Mesodermal cell (in vitro differentiated cells): ENCODE measurements at regions not wholly inside any gene's neighbourhood (a gene's known extent, or its start where the extent isn't known, plus 50 kb on each side); places are given as distances from the start of the nearest gene placed in this dataset.

Experiments
- H3K27ac ChIP-seq: 2 replicates; pipeline ENCODE4 v1.7.0; 2013; ENCODE audit warnings: mild to moderate bottlenecking, low read depth, low read length, moderate library complexity; ENCODE audit not compliant: severe bottlenecking
- H3K36me3 ChIP-seq: 2 replicates; pipeline ENCODE4 v1.7.1; 2013; ENCODE audit warnings: mild to moderate bottlenecking, low read length, moderate library complexity; ENCODE audit not compliant: control insufficient read depth, insufficient read depth
- H3K4me1 ChIP-seq: one replicate; pipeline ENCODE4 v1.7.1; 2013; ENCODE audit warnings: mild to moderate bottlenecking, low read length; ENCODE audit not compliant: insufficient read depth, control insufficient read depth, poor library complexity, severe bottlenecking
- H3K4me3 ChIP-seq: 2 replicates; pipeline ENCODE4 v1.7.0; 2013; ENCODE audit warnings: low read length, control low read depth, mild to moderate bottlenecking; ENCODE audit not compliant: insufficient read depth, poor library complexity, severe bottlenecking; ENCODE audit errors: extremely low read depth
- H3K9me3 ChIP-seq: 2 replicates; pipeline ENCODE4 v1.7.1; 2013; ENCODE audit warnings: mild to moderate bottlenecking, low read length, moderate library complexity; ENCODE audit not compliant: control insufficient read depth
- WGBS, 2 experiments: methylation state at CpG; one replicate each; pipeline ENCODE4 v1.1.5; 2013; ENCODE audit warnings: missing lambda C conversion rate in 2 of 2; ENCODE audit not compliant: insufficient coverage in 2 of 2; 5-methylcytosine and 5-hydroxymethylcytosine counted together

DNA sequence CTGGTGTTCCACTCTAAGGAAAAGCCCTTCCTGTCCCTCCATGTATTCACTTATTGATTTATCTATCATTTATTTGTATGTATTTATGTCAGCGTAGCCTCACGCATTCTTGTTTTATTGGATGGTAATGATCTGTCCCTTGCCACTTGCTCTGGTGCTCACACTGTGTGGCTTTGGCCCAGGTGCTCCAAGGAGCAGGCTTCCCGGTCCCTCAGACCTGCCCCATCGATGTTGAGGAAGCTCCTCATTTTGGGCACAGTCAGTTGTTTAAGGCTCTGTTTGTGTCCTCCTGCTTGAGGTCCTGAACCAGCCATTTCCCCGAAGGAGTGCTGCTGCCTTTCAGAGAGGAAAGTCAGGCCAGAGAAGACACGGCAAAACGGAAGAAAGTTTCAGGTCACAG, 1485.4 kb downstream of the TBC1D22A start:
- no peak overlapping the region for H3K4me3 ChIP-seq
- H3K27ac ChIP-seq, result no peak overlapping the region
- no peaks in the 10 kb centered on the region for H3K36me3 ChIP-seq
- H3K4me1 ChIP-seq, result no peaks in the 10 kb centered on the region
- H3K9me3 ChIP-seq, result no peaks in the 10 kb centered on the region
- 90 to 96% methylated on average over 6 of the region's 7 CpGs for WGBS, 2 experiments

DNA sequence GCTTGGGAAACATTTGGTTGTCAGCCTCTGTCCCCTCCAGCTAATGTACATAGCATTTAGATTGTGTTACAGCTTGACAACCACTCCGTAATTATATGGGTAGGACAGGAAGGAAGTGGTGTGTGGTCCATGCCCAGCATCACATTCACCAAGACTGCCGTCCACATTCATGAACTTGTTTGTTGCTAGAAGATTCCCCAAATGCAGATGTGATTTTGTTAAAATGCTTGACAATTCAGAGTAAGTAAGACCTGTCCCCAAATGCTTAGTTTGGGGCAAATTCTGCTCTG, 1482.7 kb downstream of the TBC1D22A start:
- no peaks in the 10 kb centered on the region for H3K9me3 ChIP-seq
- WGBS, 2 experiments, result 67 to 80% methylated on average over 1 of the region's 2 CpGs
- peaks cover 6% of the 10 kb centered on the region for H3K4me1 ChIP-seq
- no peak overlapping the region for H3K27ac ChIP-seq
- H3K36me3 ChIP-seq, result no peaks in the 10 kb centered on the region
- H3K4me3 ChIP-seq, result no peak overlapping the region

DNA sequence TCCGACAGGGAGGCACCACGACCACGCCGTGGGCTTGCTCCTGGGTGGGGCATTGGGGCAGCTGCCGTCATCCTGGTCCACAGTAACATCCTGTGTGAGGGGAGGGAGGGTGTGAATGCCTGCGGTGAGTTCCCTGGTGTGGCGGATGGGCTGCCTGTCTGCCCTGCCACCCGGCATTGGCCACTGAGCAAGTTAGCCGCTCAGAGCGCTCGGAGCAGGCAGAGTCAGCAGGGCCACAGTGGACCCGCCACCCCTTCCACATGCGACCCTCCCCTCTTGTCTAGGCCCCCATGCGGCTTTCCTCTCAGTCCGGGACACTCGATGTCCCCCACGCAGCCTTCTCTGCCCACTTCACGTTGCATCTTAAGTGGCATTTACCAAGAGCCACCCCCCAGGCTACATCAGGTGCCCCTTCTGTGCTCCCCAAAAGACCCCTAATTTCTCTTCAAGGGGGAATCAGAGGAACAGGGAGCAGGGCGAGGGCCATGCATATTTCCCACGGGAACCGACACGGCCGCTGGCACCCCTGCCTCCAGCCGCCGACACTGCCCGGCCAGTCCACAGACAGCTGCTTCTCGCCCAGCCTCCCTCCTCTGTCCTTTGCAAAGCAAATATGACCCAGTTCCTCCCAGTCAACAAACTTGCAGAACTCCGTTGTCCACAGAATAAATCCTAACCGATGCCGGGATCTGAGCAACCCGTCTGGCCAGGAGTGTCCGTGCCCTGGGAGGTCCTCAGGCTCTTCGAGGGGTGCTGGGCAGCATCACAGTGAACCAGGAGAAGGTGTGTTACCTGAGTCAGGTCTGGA, 1482.1 kb downstream of the TBC1D22A start:
- H3K4me1 ChIP-seq, result peaks cover 11% of the 10 kb centered on the region
- no peak overlapping the region for H3K4me3 ChIP-seq
- WGBS, 2 experiments, result 94 to 96% methylated on average over 25 to 29 of the region's 33 CpGs
- H3K27ac ChIP-seq, result no peak overlapping the region
- no peaks in the 10 kb centered on the region for H3K36me3 ChIP-seq
- no peaks in the 10 kb centered on the region for H3K9me3 ChIP-seq

DNA sequence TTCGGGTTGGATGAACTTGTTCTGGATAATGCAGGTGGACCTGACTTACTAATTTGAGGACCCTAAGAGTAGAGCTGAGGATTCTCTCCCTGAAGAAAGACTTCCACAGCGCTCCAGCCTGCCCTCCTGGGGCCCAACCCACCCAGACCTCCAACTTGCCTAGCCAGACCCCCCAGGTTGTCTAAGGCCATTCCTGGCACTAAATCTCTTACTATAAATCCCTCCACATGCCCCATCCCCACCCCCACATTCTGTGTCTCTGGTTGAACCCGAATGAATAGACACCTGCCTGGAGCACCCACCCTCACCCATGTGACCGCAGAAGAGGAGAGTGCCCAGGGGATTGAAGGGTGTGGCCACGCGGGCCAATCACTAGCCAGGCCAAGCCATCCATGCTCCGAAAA, 1480.0 kb downstream of the TBC1D22A start:
- Histone ChIP-seq H3K36me3 (no peaks in the 10 kb centered on the region), H3K4me3 (no peak overlapping the region), H3K27ac (no peak overlapping the region), H3K9me3 (no peaks in the 10 kb centered on the region), H3K4me1 (peaks cover 20% of the 10 kb centered on the region)
- 81 to 98% methylated on average over 6 of the region's 7 CpGs for WGBS, 2 experiments

DNA sequence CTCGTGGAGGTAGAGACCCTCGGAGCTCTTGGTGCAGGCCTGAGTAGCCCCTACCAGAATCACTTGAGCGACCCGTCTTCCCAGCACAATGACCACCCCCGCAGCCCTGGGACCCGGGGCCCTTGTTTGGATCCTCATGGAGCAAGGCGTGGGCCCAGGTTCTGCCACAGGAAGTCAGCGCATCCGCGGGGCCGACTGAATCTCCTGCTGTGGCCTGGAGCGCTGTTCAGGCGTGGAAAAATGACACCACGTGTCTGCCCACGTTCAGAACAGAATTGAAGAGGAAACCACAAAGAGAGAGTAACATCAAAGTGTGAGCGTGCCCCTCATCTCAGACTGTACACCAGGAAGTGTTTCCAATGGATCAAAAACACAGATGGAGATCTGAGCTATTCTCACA, 1479.2 kb downstream of the TBC1D22A start:
- WGBS, 2 experiments, result 82 to 89% methylated on average over 15 to 16 of the region's 16 CpGs

DNA sequence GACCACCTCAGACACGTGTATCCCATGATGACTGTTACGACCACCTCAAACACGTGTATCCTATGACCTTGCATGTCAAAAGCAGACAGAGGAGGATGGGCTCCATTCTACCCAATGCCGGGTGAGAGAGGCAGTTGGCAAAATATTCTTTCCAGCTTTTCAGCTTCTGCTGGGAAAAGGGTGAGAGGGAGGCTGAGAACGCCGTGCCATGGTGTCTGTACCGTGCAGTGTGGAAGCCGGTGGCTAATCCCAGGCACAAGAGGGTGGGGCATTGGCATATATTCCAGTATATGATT, 1478.4 kb downstream of the TBC1D22A start:
- H3K36me3 ChIP-seq, result no peaks in the 10 kb centered on the region
- H3K9me3 ChIP-seq, result no peaks in the 10 kb centered on the region
- H3K4me1 ChIP-seq, result peaks cover 20% of the 10 kb centered on the region
- no peak overlapping the region for H3K4me3 ChIP-seq
- 96% methylated on average over 8 of the region's 8 CpGs for WGBS, 2 experiments
- no peak overlapping the region for H3K27ac ChIP-seq

More for the DNA sequence above, 1479.2 kb downstream of the TBC1D22A start:
- no peak overlapping the region for H3K4me3 ChIP-seq
- no peak overlapping the region for H3K27ac ChIP-seq
- no peaks in the 10 kb centered on the region for H3K9me3 ChIP-seq
- H3K4me1 ChIP-seq, result peaks cover 20% of the 10 kb centered on the region
- no peaks in the 10 kb centered on the region for H3K36me3 ChIP-seq

DNA sequence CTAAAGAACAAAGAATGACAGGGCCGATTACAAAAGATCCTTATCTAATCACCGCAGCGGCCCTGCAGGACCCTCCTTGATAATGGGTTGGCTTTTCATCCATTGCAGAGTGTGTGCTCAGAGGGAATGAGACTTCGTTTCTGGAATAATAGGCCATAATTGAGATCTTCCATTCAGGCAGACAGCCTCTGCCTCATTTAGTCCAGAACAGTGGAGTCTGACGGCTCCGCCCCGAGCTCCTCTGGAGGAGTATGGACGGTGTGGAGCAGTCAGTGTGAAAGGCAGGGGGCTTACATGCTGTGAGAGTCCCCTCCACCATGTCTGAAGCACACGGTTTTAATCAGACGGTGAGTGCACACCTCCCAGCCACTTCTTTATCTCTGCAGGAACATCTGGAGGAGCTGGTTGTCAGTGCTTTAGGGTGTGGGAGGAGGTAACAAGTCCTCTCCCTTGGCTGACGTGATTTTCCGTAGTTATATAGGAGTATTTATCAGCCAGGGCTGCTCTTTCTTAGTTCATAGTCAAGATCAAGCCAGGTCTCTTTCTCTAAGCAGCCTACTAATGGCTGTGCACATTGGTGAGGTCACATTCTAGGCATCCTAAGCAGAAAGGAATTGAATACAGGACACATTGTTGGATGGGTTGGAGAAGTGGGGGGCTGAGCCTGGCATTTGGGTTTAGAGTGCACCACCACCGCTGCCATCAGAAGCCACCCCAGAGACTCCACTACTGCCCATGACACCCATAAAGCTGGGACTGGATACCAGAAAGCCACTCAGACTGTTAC, 1477.9 kb downstream of the TBC1D22A start:
- Histone ChIP-seq H3K27ac (peak overlapping the region; percentile 76), H3K36me3 (no peaks in the 10 kb centered on the region), H3K4me3 (no peak overlapping the region), H3K9me3 (no peaks in the 10 kb centered on the region), H3K4me1 (peaks cover 20% of the 10 kb centered on the region)
- 6 to 15% methylated on average over 3 of the region's 13 CpGs for WGBS, 2 experiments

DNA sequence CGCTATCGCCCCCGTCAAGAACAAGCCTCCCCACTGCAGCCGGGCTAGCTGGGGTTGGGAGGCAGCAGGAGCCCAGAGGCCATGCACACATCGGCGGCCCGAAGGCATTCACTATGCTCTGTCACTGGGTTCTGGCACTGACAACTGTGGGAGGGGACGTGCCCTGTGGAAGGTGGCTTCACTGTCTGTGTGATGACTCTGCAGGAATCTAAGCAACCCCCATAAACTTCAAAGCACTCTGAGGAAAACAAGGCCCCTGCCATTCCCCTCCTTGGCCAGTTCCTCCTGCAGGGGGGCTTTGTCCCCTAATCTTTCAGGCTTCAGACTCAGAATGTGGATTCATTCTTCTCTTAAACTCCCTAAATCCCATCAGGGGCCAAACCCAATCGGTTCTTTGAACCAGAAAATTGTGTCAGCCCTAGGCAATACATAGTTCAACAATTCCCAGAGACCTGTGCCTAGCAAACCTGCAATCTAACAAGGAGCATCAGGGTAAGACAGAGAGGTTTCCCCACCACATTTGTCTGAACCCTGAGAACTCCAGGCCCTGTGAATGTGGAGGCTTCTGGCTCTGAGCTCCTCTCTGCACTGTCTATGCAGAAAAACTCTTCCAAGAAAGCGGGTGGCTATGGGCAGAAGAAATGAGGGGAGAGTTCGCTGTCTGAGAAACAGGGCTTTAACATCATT, 1477.2 kb downstream of the TBC1D22A start:
- 7 to 32% methylated on average over 8 of the region's 11 CpGs for WGBS, 2 experiments
- H3K4me1 ChIP-seq, result peaks cover 20% of the 10 kb centered on the region
- no peak overlapping the region for H3K4me3 ChIP-seq
- H3K9me3 ChIP-seq, result no peaks in the 10 kb centered on the region
- H3K27ac ChIP-seq, result peak overlapping the region; percentile 76
- no peaks in the 10 kb centered on the region for H3K36me3 ChIP-seq

DNA sequence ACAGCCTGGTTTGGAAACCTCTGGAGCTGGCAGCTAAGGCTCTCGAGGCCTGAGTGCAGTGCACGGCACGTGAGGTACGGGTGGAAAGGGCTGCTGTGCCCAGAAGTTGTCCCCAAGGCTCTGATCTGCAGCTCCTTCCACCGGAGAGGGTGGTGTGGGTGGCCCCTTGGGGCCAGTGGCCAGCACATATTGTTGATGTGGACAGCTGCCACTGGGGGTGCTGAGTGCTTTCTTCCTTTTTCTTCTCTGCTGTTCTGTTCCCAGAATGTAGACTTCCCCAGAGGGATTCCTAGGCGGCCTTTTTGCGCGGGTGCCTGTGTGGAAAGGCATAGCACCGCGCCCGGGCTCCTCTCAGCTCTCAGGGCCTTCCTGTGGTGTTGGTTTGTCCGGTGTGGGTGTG, 1476.5 kb downstream of the TBC1D22A start:
- H3K9me3 ChIP-seq, result no peaks in the 10 kb centered on the region
- WGBS, 2 experiments, result 69 to 82% methylated on average over 8 to 11 of the region's 12 CpGs
- no peak overlapping the region for H3K4me3 ChIP-seq
- no peaks in the 10 kb centered on the region for H3K36me3 ChIP-seq
- H3K27ac ChIP-seq, result peak overlapping the region; percentile 76
- peaks cover 20% of the 10 kb centered on the region for H3K4me1 ChIP-seq

DNA sequence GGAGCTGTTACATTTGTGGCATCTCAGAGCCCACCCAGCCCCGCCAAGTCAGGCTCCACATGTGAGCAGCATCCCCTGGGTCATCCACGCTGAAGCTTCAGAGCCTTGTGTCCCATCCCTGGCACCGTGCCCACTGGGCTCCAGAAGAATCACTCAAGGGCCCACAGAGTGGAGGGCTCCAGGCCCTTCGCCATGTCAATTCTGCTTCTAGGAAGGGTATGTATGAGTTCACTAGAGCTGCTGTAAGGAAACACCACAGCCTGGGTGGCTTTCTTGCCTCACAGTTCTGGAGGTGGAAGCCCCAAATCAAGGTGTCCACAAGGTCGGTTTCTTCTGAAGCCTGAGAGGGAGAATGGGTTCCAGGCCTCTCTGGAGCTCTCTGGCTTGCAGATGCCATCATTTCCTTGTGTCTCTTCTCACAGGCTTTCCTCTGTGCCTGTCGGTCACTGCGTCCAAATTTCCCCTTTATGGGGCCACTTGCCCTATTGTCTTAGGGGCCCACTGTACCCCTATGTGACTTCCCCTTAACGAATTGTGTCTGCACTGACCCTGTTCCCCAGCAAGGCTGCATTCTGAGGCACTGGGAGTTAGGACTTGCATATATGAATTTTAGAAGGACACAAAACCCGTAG, 1476.0 kb downstream of the TBC1D22A start:
- no peak overlapping the region for H3K27ac ChIP-seq
- H3K4me3 ChIP-seq, result no peak overlapping the region
- peaks cover 20% of the 10 kb centered on the region for H3K4me1 ChIP-seq
- H3K36me3 ChIP-seq, result no peaks in the 10 kb centered on the region
- H3K9me3 ChIP-seq, result no peaks in the 10 kb centered on the region
- WGBS, 2 experiments, result 88 to 95% methylated on average over 9 of the region's 9 CpGs
